ENCODE measurements at regions not wholly inside any gene's neighbourhood (a gene's known extent, or its start where the extent isn't known, plus 50 kb on each side); places are given as distances from the start of the nearest gene placed in this dataset.

DNA sequence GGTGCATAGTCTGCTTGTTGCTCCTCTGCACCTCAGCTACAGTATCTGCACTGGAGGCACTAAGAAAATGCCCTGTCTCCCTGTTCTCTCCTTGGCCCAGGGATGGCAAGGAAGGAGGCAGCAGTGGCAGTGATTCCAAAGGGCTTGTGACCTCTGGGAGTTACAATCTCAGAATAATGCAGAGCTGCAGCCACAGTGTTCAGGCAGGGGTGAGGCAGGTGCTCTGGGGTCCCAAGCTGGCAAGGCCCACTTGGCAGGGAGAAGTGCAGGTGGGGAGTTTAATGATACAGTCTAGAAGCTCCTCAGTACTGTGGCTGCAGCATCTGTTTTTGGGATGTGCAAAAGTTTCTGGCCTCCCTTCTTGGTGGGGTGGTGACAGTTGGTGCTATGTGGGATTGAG is 456.4 kb downstream of the CCSER2 start:
- Histone ChIP-seq H2AFZ (ENCODE audit: low read depth, low read length) (no peak overlapping the region), H3K4me3 (ENCODE audit: insufficient read depth, low read depth, low read length) (no peak overlapping the region), H3K9ac (ENCODE audit: low read length) (no peak overlapping the region), H3K9me3 (ENCODE audit: insufficient read depth, low read depth, low read length) (no peaks in the 10 kb centered on the region), H3K27me3 (ENCODE audit: insufficient read depth, low read length) (no peaks in the 10 kb centered on the region), H3K36me3 (ENCODE audit: insufficient read depth, low read length) (no peaks in the 10 kb centered on the region), H3K4me2 (ENCODE audit: low read length) (no peak overlapping the region), H4K20me1 (ENCODE audit: insufficient read depth, low read length) (no peaks in the 10 kb centered on the region), H3K27ac (ENCODE audit: low read depth, low read length) (no peak overlapping the region), H3K79me2 (ENCODE audit: insufficient read depth, low read length) (no peaks in the 10 kb centered on the region), H3K4me1 (ENCODE audit: insufficient read depth, low read length) (no peaks in the 10 kb centered on the region)
- no peaks in the 10 kb centered on the region for H3K27me3 Mint-ChIP-seq (ENCODE audit: low read depth, unreplicated experiment)
- no peak overlapping the region for H3K27ac Mint-ChIP-seq (ENCODE audit: unreplicated experiment)
- TF ChIP-seq EZH2 (IDR thresholded peaks at IDR 0.05; ENCODE audit: insufficient read depth, low read length), result no peak
- TF ChIP-seq, protein P1, sequence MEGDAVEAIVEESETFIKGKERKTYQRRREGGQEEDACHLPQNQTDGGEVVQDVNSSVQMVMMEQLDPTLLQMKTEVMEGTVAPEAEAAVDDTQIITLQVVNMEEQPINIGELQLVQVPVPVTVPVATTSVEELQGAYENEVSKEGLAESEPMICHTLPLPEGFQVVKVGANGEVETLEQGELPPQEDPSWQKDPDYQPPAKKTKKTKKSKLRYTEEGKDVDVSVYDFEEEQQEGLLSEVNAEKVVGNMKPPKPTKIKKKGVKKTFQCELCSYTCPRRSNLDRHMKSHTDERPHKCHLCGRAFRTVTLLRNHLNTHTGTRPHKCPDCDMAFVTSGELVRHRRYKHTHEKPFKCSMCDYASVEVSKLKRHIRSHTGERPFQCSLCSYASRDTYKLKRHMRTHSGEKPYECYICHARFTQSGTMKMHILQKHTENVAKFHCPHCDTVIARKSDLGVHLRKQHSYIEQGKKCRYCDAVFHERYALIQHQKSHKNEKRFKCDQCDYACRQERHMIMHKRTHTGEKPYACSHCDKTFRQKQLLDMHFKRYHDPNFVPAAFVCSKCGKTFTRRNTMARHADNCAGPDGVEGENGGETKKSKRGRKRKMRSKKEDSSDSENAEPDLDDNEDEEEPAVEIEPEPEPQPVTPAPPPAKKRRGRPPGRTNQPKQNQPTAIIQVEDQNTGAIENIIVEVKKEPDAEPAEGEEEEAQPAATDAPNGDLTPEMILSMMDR (IDR thresholded peaks at IDR 0.05; ENCODE audit: insufficient read depth, low read depth, low read length), result no peak
- no peaks in the 10 kb centered on the region for H3K36me3 Mint-ChIP-seq (ENCODE audit: low read depth, unreplicated experiment)
- DNase-seq (ENCODE audit: low read depth) (no peak), FAIRE-seq (no peak)
- no peaks in the 10 kb centered on the region for H3K4me1 Mint-ChIP-seq (ENCODE audit: low read depth, unreplicated experiment)
- no peaks in the 10 kb centered on the region for H3K9me3 Mint-ChIP-seq (ENCODE audit: unreplicated experiment)
- H3K4me3 Mint-ChIP-seq (ENCODE audit: unreplicated experiment), result no peak overlapping the region

DNA sequence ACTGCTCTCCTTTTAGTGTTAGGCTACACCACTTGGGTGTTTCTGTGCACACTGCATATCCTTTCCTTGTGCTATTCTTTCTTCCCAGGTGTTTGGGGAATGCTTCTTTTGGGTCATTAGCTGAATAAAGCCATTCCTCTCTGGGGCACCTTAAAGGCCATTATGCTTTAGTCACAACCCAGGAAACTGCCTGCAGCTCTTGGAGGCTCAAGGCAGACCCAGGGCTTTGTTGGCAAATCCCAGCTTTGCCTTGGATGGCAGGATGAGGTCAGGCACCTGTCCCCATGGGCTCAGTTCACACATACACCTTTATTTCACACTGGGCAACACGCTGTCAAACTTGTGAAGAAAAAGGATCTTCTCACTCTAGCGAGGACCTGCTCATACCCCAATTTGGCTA is 460.6 kb downstream of the CCSER2 start:
- H3K27me3 Mint-ChIP-seq (ENCODE audit: low read depth, unreplicated experiment), result peaks cover 7% of the 10 kb centered on the region
- FAIRE-seq, result no peak

DNA sequence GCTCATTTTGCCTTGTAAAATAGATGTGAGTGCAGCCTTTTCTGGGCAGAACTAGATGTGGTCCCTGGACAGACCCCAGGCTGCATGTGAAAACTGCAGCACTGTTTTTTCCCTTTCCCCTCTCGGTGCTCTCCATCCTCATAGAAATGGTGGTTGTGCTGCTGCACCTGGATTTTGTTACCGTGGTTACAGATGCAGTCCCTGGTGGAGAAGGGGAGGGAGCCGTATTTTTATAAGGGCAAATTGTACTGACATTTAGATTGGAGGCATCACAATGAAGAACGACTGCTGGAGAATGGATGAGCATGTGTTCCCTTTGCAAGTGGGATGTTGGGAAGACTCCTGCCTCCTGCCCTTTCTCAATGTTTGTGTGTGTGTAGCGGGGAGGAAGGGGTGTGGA is 469.9 kb downstream of the CCSER2 start:
- Histone ChIP-seq H3K79me2 (ENCODE audit: insufficient read depth, low read length) (no peaks in the 10 kb centered on the region), H3K4me3 (ENCODE audit: insufficient read depth, low read depth, low read length) (no peak overlapping the region), H3K27me3 (ENCODE audit: insufficient read depth, low read length) (peaks cover 4% of the 10 kb centered on the region), H3K9ac (ENCODE audit: low read length) (no peak overlapping the region), H3K9me3 (ENCODE audit: insufficient read depth, low read depth, low read length) (peaks cover 2% of the 10 kb centered on the region), H4K20me1 (ENCODE audit: insufficient read depth, low read length) (no peaks in the 10 kb centered on the region), H3K4me1 (ENCODE audit: insufficient read depth, low read length) (no peaks in the 10 kb centered on the region), H2AFZ (ENCODE audit: low read depth, low read length) (no peak overlapping the region), H3K36me3 (ENCODE audit: insufficient read depth, low read length) (no peaks in the 10 kb centered on the region), H3K4me2 (ENCODE audit: low read length) (no peak overlapping the region), H3K27ac (ENCODE audit: low read depth, low read length) (no peak overlapping the region)
- no peaks in the 10 kb centered on the region for H3K36me3 Mint-ChIP-seq (ENCODE audit: low read depth, unreplicated experiment)
- no peaks in the 10 kb centered on the region for H3K9me3 Mint-ChIP-seq (ENCODE audit: unreplicated experiment)
- peaks cover 10% of the 10 kb centered on the region for H3K27me3 Mint-ChIP-seq (ENCODE audit: low read depth, unreplicated experiment)
- FAIRE-seq (no peak), DNase-seq (ENCODE audit: low read depth) (no peak)
- H3K27ac Mint-ChIP-seq (ENCODE audit: unreplicated experiment), result no peak overlapping the region
- H3K4me3 Mint-ChIP-seq (ENCODE audit: unreplicated experiment), result no peak overlapping the region
- TF ChIP-seq, protein P1 (IDR thresholded peaks at IDR 0.05; ENCODE audit: insufficient read depth, low read depth, low read length), result no peak
- no peak for TF ChIP-seq EZH2 (IDR thresholded peaks at IDR 0.05; ENCODE audit: insufficient read depth, low read length)
- H3K4me1 Mint-ChIP-seq (ENCODE audit: low read depth, unreplicated experiment), result peaks cover 7% of the 10 kb centered on the region

More for the DNA sequence above, 460.6 kb downstream of the CCSER2 start:
- Mint-ChIP-seq H3K9me3 (ENCODE audit: unreplicated experiment) (no peaks in the 10 kb centered on the region), H3K36me3 (ENCODE audit: low read depth, unreplicated experiment) (no peaks in the 10 kb centered on the region), H3K4me3 (ENCODE audit: unreplicated experiment) (no peak overlapping the region), H3K4me1 (ENCODE audit: low read depth, unreplicated experiment) (no peaks in the 10 kb centered on the region), H3K27ac (ENCODE audit: unreplicated experiment) (no peak overlapping the region)
- TF ChIP-seq, protein P1 (IDR thresholded peaks at IDR 0.05; ENCODE audit: insufficient read depth, low read depth, low read length), result no peak
- no peak for TF ChIP-seq EZH2 (IDR thresholded peaks at IDR 0.05; ENCODE audit: insufficient read depth, low read length)
- H3K4me1 ChIP-seq (ENCODE audit: insufficient read depth, low read length), result no peaks in the 10 kb centered on the region
- H3K4me3 ChIP-seq (ENCODE audit: insufficient read depth, low read depth, low read length), result no peak overlapping the region
- no peak for DNase-seq (ENCODE audit: low read depth)
- H3K36me3 ChIP-seq (ENCODE audit: insufficient read depth, low read length), result no peaks in the 10 kb centered on the region
- no peak overlapping the region for H2AFZ ChIP-seq (ENCODE audit: low read depth, low read length)
- H3K79me2 ChIP-seq (ENCODE audit: insufficient read depth, low read length), result no peaks in the 10 kb centered on the region
- no peaks in the 10 kb centered on the region for H3K9me3 ChIP-seq (ENCODE audit: insufficient read depth, low read depth, low read length)
- no peaks in the 10 kb centered on the region for H3K27me3 ChIP-seq (ENCODE audit: insufficient read depth, low read length)
- H3K4me2 ChIP-seq (ENCODE audit: low read length), result no peak overlapping the region
- no peak overlapping the region for H3K27ac ChIP-seq (ENCODE audit: low read depth, low read length)
- no peak overlapping the region for H3K9ac ChIP-seq (ENCODE audit: low read length)
- H4K20me1 ChIP-seq (ENCODE audit: insufficient read depth, low read length), result no peaks in the 10 kb centered on the region
